Activated gamma-delta T cell treated with anti-CD3 and anti-CD28 coated beads, Interleukin-2, amount 50 U/mL, for 16 hours (primary cell): ENCODE measurements at regions not wholly inside any gene's neighbourhood (a gene's known extent, or its start where the extent isn't known, plus 50 kb on each side); places are given as distances from the start of the nearest gene placed in this dataset.
"Not testable (repeated sequence)": the region's sequence is repeated elsewhere in the genome, so short reads cannot be mapped to it uniquely, and the experiment has no call there.

Experiments
- DNase-seq: peaks from one replicate; pipeline ENCODE4 v3.0.0-alpha.2; 2020; ENCODE audit warnings: low read depth

GRCh38 chr14:106355007-106355791 lies 828.8 kb downstream of the TMEM121 start:
- not testable (repeated sequence) for DNase-seq

GRCh38 chr14:106355881-106356642 lies 829.7 kb downstream of the TMEM121 start:
- not testable (repeated sequence) for DNase-seq

- not testable (repeated sequence) for DNase-seq
These were observed 830.2 kb downstream of the TMEM121 start for GRCh38 chr14:106356643-106356930.

GRCh38 chr14:106359157-106359887 lies 832.9 kb downstream of the TMEM121 start:
- not testable (repeated sequence) for DNase-seq

GRCh38 chr14:106365371-106365770 lies 839.0 kb downstream of the TMEM121 start:
- not testable (repeated sequence) for DNase-seq

GRCh38 chr14:106365894-106366293 lies 839.5 kb downstream of the TMEM121 start:
- DNase-seq = not testable (repeated sequence)

- not testable (repeated sequence) for DNase-seq
These were observed 840.6 kb downstream of the TMEM121 start for GRCh38 chr14:106366971-106367370.

GRCh38 chr14:106369456-106369855 lies 843.1 kb downstream of the TMEM121 start:
- not testable (repeated sequence) for DNase-seq

- DNase-seq = peak; percentile 67
These were observed 846.7 kb downstream of the TMEM121 start for GRCh38 chr14:106372870-106373652.

- not testable (repeated sequence) for DNase-seq
These were observed 847.3 kb downstream of the TMEM121 start for GRCh38 chr14:106373653-106374110.

GRCh38 chr14:106377432-106377831 lies 851.0 kb downstream of the TMEM121 start:
- DNase-seq = no peak

- DNase-seq = no peak
These were observed 851.8 kb downstream of the TMEM121 start for GRCh38 chr14:106378191-106378590.

GRCh38 chr14:106380740-106381139 lies 854.4 kb downstream of the TMEM121 start:
- no peak for DNase-seq

- DNase-seq = not testable (repeated sequence)
These were observed 862.8 kb downstream of the TMEM121 start for GRCh38 chr14:106389186-106389585.

- DNase-seq = no peak
These were observed 864.0 kb downstream of the TMEM121 start for GRCh38 chr14:106390401-106390800.

GRCh38 chr14:106390947-106391346 lies 864.6 kb downstream of the TMEM121 start:
- no peak for DNase-seq

GRCh38 chr14:106393742-106394141 lies 867.4 kb downstream of the TMEM121 start:
- no peak for DNase-seq

- DNase-seq = no peak
These were observed 869.2 kb downstream of the TMEM121 start for GRCh38 chr14:106395456-106396050.

GRCh38 chr14:106396999-106397398 lies 870.6 kb downstream of the TMEM121 start:
- DNase-seq = no peak

- DNase-seq = not testable (repeated sequence)
These were observed 872.5 kb downstream of the TMEM121 start for GRCh38 chr14:106398931-106399331.

GRCh38 chr14:106401316-106401715 lies 874.9 kb downstream of the TMEM121 start:
- DNase-seq = not testable (repeated sequence)
